HepG2 (cell line): ENCODE measurements at regions not wholly inside any gene's neighbourhood (a gene's known extent, or its start where the extent isn't known, plus 50 kb on each side); places are given as distances from the start of the nearest gene placed in this dataset.

Experiments used
- ATAC-seq: fragments of 200-7000 bp; cut with Tn5 transposase; 3 replicates; pipeline ENCODE4 v1.9.1; 2020; ENCODE audit warnings: mild to moderate bottlenecking, moderate library complexity
- BruUV-seq: library from RNA; stranded (reverse); fragments of 400-500 nt; replicated peaks from 2 replicates; lab custom pipeline; 2021; lab: Mats Ljungman, UMichigan
- CTCF ChIA-PET: fragments of 300-600 bp; formaldehyde crosslinking; extraction: SDS; loops from one replicate; lab custom pipeline; 2021; ENCODE audit warnings: low total read pairs, inconsistent platforms, low intra/inter-chr PET ratio; lab: Yijun Ruan, JAX
- POLR2A ChIA-PET: fragments of 350-600 bp; sonication (Branson Sonifier 250); formaldehyde crosslinking; loops from one replicate; lab custom pipeline; 2020; ENCODE audit warnings: antibody characterized with exemption, inconsistent platforms; lab: Yijun Ruan, JAX
- DNase-seq: peaks from one replicate; pipeline ENCODE4 v3.0.0-alpha.2; 2015; ENCODE audit warnings: low spot score
- FAIRE-seq: peaks from 3 replicates; lab custom pipeline; 2011; peaks lifted over from hg19 to GRCh38; lab: Jason Lieb, UNC
- H2AFZ ChIP-seq: one replicate; pipeline ENCODE4 v1.6.1; 2011; ENCODE audit warnings: low read length, inconsistent platforms
- H3K27ac ChIP-seq: fragments of 300-600 bp; 3 replicates; pipeline ENCODE4 v1.8.0; 2011; ENCODE audit warnings: mixed run types, mild to moderate bottlenecking, mixed read lengths, low read length, inconsistent platforms; ENCODE audit not compliant: insufficient read depth; ENCODE audit errors: extremely low read length
- H3K27me3 ChIP-seq, 2 experiments: fragments of 200-600 bp in 1 of 2; 2 replicates in 1 of 2; 3 replicates in 1 of 2; pipeline versions ENCODE4 v1.6.0 to v1.8.0; 2011; ENCODE audit warnings: low read length in 2 of 2, mild to moderate bottlenecking in 2 of 2, moderate library complexity in 2 of 2, inconsistent platforms in 1 of 2; ENCODE audit not compliant: insufficient read depth in 2 of 2, control insufficient read depth in 1 of 2
- H3K36me3 ChIP-seq, 2 experiments: fragments of 200-600 bp in 1 of 2; replicated peaks in 1 of 2; 2 replicates in 1 of 2; 3 replicates in 1 of 2; pipeline versions ENCODE4 v1.5.1 to v1.8.0; 2011; ENCODE audit warnings: low read length in 2 of 2, inconsistent platforms in 1 of 2; ENCODE audit not compliant: insufficient read depth in 2 of 2, control insufficient read depth in 1 of 2
- H3K4me1 ChIP-seq: 2 replicates; pipeline ENCODE4 v1.5.1; 2012; ENCODE audit warnings: low read length, inconsistent platforms; ENCODE audit not compliant: insufficient read depth
- H3K4me2 ChIP-seq: 2 replicates; pipeline ENCODE4 v1.6.0; 2011; ENCODE audit warnings: low read depth, low read length, inconsistent platforms
- H3K4me3 ChIP-seq, 3 experiments: fragments of 200-600 bp in 1 of 3; sonication (generic), shearing (Covaris generic) in 1 of 3; replicated peaks in 1 of 3; 2 replicates each; pipeline ENCODE4 v1.5.1; 2011 to 2016; ENCODE audit warnings: low read length in 3 of 3, inconsistent platforms in 2 of 3, low read depth in 2 of 3, mild to moderate bottlenecking in 2 of 3, control low read depth in 1 of 3, mixed read lengths in 1 of 3; ENCODE audit not compliant: insufficient read depth in 1 of 3
- H3K79me2 ChIP-seq: one replicate; pipeline ENCODE4 v1.6.1; 2011; ENCODE audit warnings: low read length, inconsistent platforms; ENCODE audit not compliant: insufficient read depth
- H3K9ac ChIP-seq: 2 replicates; pipeline ENCODE4 v1.6.0; 2011; ENCODE audit warnings: mild to moderate bottlenecking, low read depth, low read length, inconsistent platforms; ENCODE audit not compliant: insufficient read depth
- H3K9me3 ChIP-seq: 2 replicates; pipeline ENCODE4 v1.5.1; 2012; ENCODE audit warnings: mild to moderate bottlenecking, low read length
- H4K20me1 ChIP-seq: 2 replicates; pipeline ENCODE4 v1.6.0; 2011; ENCODE audit warnings: inconsistent platforms, mild to moderate bottlenecking, low read length, moderate library complexity; ENCODE audit not compliant: insufficient read depth
- ADNP ChIP-seq: sonication (generic); formaldehyde crosslinking; IDR thresholded peaks from 2 replicates; pipeline ENCODE4 v1.4.0; 2020; ENCODE audit warnings: missing genetic modification reagents
- CEBPG ChIP-seq: IDR thresholded peaks from 2 replicates; pipeline ENCODE4 v1.6.1; 2016
- HNF4A ChIP-seq: sonication (generic); formaldehyde crosslinking; IDR thresholded peaks from 2 replicates; pipeline ENCODE4 v1.4.0; 2020; ENCODE audit warnings: missing genetic modification reagents
- IRF2 ChIP-seq: IDR thresholded peaks from 2 replicates; pipeline ENCODE4 v1.6.1; 2018; ENCODE audit warnings: missing genetic modification reagents, missing compliant biosample characterization
- JDP2 ChIP-seq: sonication (generic); formaldehyde crosslinking; IDR thresholded peaks from 2 replicates; pipeline ENCODE4 v1.8.1; 2022; ENCODE audit warnings: missing genetic modification reagents, borderline replicate concordance
- MIER2 ChIP-seq: IDR thresholded peaks from 2 replicates; pipeline ENCODE4 v1.6.1; 2016; ENCODE audit warnings: missing biosample characterization, missing genetic modification reagents
- RBM22 ChIP-seq: fragments of 200-400 bp; formaldehyde crosslinking; optimal IDR thresholded peaks from 2 replicates; pipeline ENCODE3; 2017; ENCODE audit warnings: mild to moderate bottlenecking, low read length, moderate library complexity
- RELA ChIP-seq: sonication (generic); formaldehyde crosslinking; IDR thresholded peaks from 2 replicates; pipeline ENCODE4 v1.4.0; 2020; ENCODE audit warnings: missing genetic modification reagents
- SETDB1 ChIP-seq: sonication (generic); formaldehyde crosslinking; IDR thresholded peaks from 2 replicates; pipeline ENCODE4 v1.5.1; 2020; ENCODE audit warnings: missing genetic modification reagents, mild to moderate bottlenecking, borderline replicate concordance
- SMC3 ChIP-seq: IDR thresholded peaks from 2 replicates; pipeline ENCODE4 v1.6.1; 2011; ENCODE audit warnings: low read length, improper control_type of control experiment
- STAG1 ChIP-seq: sonication (generic); formaldehyde crosslinking; IDR thresholded peaks from 2 replicates; pipeline ENCODE4 v1.4.0; 2020; ENCODE audit warnings: missing genetic modification reagents
- TFAP4 ChIP-seq: sonication (generic); IDR thresholded peaks from 2 replicates; pipeline ENCODE4 v1.6.1; 2016; ENCODE audit warnings: low read depth, borderline replicate concordance
- ZNF547 ChIP-seq: sonication (generic); formaldehyde crosslinking; IDR thresholded peaks from 2 replicates; pipeline ENCODE4 v1.5.1; 2020; ENCODE audit warnings: mild to moderate bottlenecking, missing genetic modification reagents
- ZNF567 ChIP-seq: sonication (generic); formaldehyde crosslinking; IDR thresholded peaks from 2 replicates; pipeline ENCODE4 v1.8.1; 2023; ENCODE audit warnings: mild to moderate bottlenecking, missing genetic modification reagents, borderline replicate concordance
- ZNF616 ChIP-seq: sonication (generic); formaldehyde crosslinking; IDR thresholded peaks from 2 replicates; pipeline ENCODE4 v1.5.0; 2020; ENCODE audit warnings: low read depth, mild to moderate bottlenecking, missing genetic modification reagents
- ZNF629 ChIP-seq: sonication (generic); formaldehyde crosslinking; conservative IDR thresholded peaks from 2 replicates; pipeline ENCODE4 v1.5.0; 2020; ENCODE audit warnings: missing genetic modification reagents
- ZNF709 ChIP-seq: sonication (generic); formaldehyde crosslinking; IDR thresholded peaks from 2 replicates; pipeline ENCODE4 v1.5.0; 2020; ENCODE audit warnings: mild to moderate bottlenecking, missing genetic modification reagents
- ZNF772 ChIP-seq: sonication (generic); formaldehyde crosslinking; IDR thresholded peaks from 2 replicates; pipeline ENCODE4 v1.5.0; 2020; ENCODE audit warnings: mild to moderate bottlenecking, missing genetic modification reagents
- WGBS: methylation state at CpG from one replicate; pipeline ENCODE4 v1.1.6; 2017; ENCODE audit warnings: low lambda C conversion rate; 5-methylcytosine and 5-hydroxymethylcytosine counted together
- in situ Hi-C: cut with HindIII; loops from 2 replicates; pipeline ENCODE4 v1.10.0; 2017; ENCODE audit warnings: low pct_unique_long_range_greater_than_20kb; ENCODE audit not compliant: extremely low pct_ligation_motif_present
- intact Hi-C: fragments of 100-400 bp; cut with micrococcal nuclease; formaldehyde crosslinking; loops from one replicate; pipeline ENCODE4 v1.10.0; 2022; ENCODE audit not compliant: unreplicated experiment

DNA sequence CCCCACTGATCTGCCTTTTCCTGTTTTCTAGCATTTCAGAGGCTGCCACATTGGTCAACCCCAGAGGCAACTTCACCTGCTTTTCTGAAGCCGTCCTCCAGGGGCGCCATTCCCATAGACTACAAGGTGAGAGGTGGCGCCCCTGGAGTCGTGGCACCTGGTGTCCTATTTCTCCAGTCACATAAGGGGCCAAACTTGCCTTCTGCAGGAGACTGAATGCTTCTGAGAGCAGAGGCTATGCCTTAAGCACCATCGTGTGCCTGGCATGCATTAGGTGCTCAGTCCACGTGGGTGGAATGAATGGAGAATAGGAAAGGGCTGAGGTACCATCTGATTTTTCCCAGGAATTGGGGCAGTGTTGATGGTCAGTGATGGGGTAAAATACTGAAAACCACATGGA, 164.8 kb downstream of the HAPSTR1 start (continued):
- TF ChIP-seq CEBPG (CRISPR knock-in tag): 0 out of 2 replicates have a peak, but pooled peaks have one; percentile 11

DNA sequence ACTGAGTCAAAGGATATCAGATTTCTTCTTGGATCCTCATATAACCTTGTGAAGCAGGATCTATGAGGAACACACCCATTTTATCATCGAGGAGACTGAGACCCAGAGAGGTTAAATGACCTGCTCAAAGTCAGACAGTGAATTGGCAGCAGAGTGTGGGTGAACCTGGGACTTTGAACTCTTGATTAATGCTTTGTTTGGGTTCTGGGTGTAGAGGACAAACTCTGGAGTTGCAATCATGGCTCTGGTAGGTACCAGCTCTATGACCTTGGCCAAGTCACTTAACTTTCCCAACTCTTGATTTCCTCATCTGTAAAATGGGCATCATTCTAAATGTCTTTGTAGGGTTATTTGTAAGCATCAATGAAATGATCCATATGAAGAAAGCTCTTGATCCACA, 166.4 kb downstream of the HAPSTR1 start:
- ATAC-seq (no peak), FAIRE-seq (no peak), DNase-seq (no peak)
- Histone ChIP-seq H3K27ac (no peak overlapping the region), H3K4me2 (no peak overlapping the region), H3K9me3 (no peaks in the 10 kb centered on the region), H3K9ac (no peak overlapping the region), H3K4me1 (peaks cover 14% of the 10 kb centered on the region), H4K20me1 (no peaks in the 10 kb centered on the region), H3K4me3 (no peak overlapping the region), H3K79me2 (no peaks in the 10 kb centered on the region), H3K36me3 (no peaks in the 10 kb centered on the region), H3K27me3 (no peaks in the 10 kb centered on the region), H2AFZ (no peak overlapping the region)
- POLR2A ChIA-PET: no interaction called here
- no TSS peak for BruUV-seq
- CTCF ChIA-PET: interaction anchor here (0.7 to 3.8 kb wide), 3 partner anchors 119 to 1252 kb away, joined by 3 to 36 read pairs (median 3); partner anchors contain the start of gene GRIN2A
- TF ChIP-seq ZNF629 (CRISPR knock-in tag) (peak; percentile 84), ADNP (CRISPR knock-in tag) (0 out of 2 replicates have a peak, but pooled peaks have one; percentile 39), HNF4A (CRISPR knock-in tag) (peak; percentile 47), ZNF709 (CRISPR knock-in tag) (0 out of 2 replicates have a peak, but pooled peaks have one; percentile 21), ZNF567 (no peak)
- intact Hi-C loops (loop anchor here (1.0 kb wide), 2 partner anchors 864 to 923 kb away; no protein-coding TSS in a partner anchor), in situ Hi-C loops (loop anchor here (5.0 kb wide), 1 partner anchor 924 kb away; the partner anchor contains the start of gene GRIN2A)
- 0% methylated on average over 1 of the region's 1 CpG for WGBS

GRCh38 chr16:9258423-9259051, 167.1 kb downstream of the HAPSTR1 start:
- FAIRE-seq: peak; percentile 80
- no peak overlapping the region for H3K4me2 ChIP-seq
- TF ChIP-seq SETDB1 (CRISPR knock-in tag) (peak; percentile 61; the same call in 1 of the 2 replicates), IRF2 (CRISPR knock-in tag) (no peak), RELA (no peak), JDP2 (CRISPR knock-in tag) (no peak), ZNF616 (no peak), SMC3 (peak; percentile 72), MIER2 (CRISPR knock-in tag) (no peak), STAG1 (peak; percentile 96), RBM22 (no peak), TFAP4 (no peak), ZNF547 (CRISPR knock-in tag) (0 out of 2 replicates have a peak, but pooled peaks have one; percentile 55), ZNF772 (CRISPR knock-in tag) (0 out of 2 replicates have a peak, but pooled peaks have one; percentile 27)

More at GRCh38 chr16:9258423-9259051, 167.1 kb downstream of the HAPSTR1 start:
- H3K4me1 ChIP-seq: peaks cover 14% of the 10 kb centered on the region
- ATAC-seq: peak; percentile 78
- no peaks in the 10 kb centered on the region for H3K36me3 ChIP-seq
- H3K4me3 ChIP-seq: no peak overlapping the region
- no peaks in the 10 kb centered on the region for H3K9me3 ChIP-seq
- no peaks in the 10 kb centered on the region for H3K79me2 ChIP-seq
- in situ Hi-C loops (loop anchor here (5.0 kb wide), 1 partner anchor 924 kb away; the partner anchor contains the start of gene GRIN2A), intact Hi-C loops (loop anchor here (1.0 kb wide), 2 partner anchors 864 to 923 kb away; no protein-coding TSS in a partner anchor)
- no peaks in the 10 kb centered on the region for H4K20me1 ChIP-seq
- POLR2A ChIA-PET: no interaction called here
- CTCF ChIA-PET: interaction anchor here (0.7 to 3.8 kb wide), 4 partner anchors 120 to 1251 kb away, joined by 3 to 36 read pairs (median 3); partner anchors contain the start of gene GRIN2A
- H3K9ac ChIP-seq: no peak overlapping the region
- no TSS peak for BruUV-seq
- H2AFZ ChIP-seq: no peak overlapping the region
- no peaks in the 10 kb centered on the region for H3K27me3 ChIP-seq
- WGBS: 35% methylated on average over 14 of the region's 14 CpGs
- H3K27ac ChIP-seq: no peak overlapping the region
- peak; percentile 44 for DNase-seq
